Gastrocnemius medialis (tissue), 4 donors: ENCODE measurements at regions not wholly inside any gene's neighbourhood (a gene's known extent, or its start where the extent isn't known, plus 50 kb on each side); places are given as distances from the start of the nearest gene placed in this dataset.
A peak's percentile ranks its signal among the peaks of the same experiment; 100 is the strongest.

Experiments
- ATAC-seq, 2 donors: fragments of 150-250 bp; one replicate each; pipeline ENCODE4 v1.9.1; 2016
- DNase-seq, 2 donors: peaks; one replicate each; pipeline ENCODE4 v3.0.0-alpha.2; 2019
- H3K27ac ChIP-seq, 4 donors: fragments of 200-600 bp; sonication (generic); 1 replicate in 1 of 4; 2 replicates in 3 of 4; pipeline ENCODE4 v1.5.1; 2016 to 2018; ENCODE audit warnings: mild to moderate bottlenecking in 2 of 4, moderate library complexity in 1 of 4
- H3K27me3 ChIP-seq, 3 donors: fragments of 200-600 bp; sonication (generic) in 2 of 3; 1 replicate in 1 of 3; 2 replicates in 2 of 3; pipeline versions ENCODE4 v1.5.1 to v1.6.0; 2016 to 2019; ENCODE audit warnings: mild to moderate bottlenecking in 1 of 3, moderate library complexity in 1 of 3
- H3K36me3 ChIP-seq, 2 donors: fragments of 200-600 bp; sonication (generic) in 1 of 2; one replicate each; pipeline ENCODE4 v1.5.1; 2017 to 2018
- H3K4me1 ChIP-seq, 2 donors: fragments of 200-600 bp; sonication (generic) in 1 of 2; one replicate each; pipeline ENCODE4 v1.5.1; 2016 to 2017; ENCODE audit warnings: mild to moderate bottlenecking in 2 of 2
- H3K4me3 ChIP-seq, 4 donors: fragments of 200-600 bp; sonication (generic) in 3 of 4; 1 replicate in 1 of 4; 2 replicates in 3 of 4; pipeline ENCODE4 v1.5.1; 2016 to 2019; ENCODE audit warnings: mild to moderate bottlenecking in 2 of 4
- H3K9me3 ChIP-seq, 3 donors: fragments of 200-600 bp; sonication (generic) in 2 of 3; 1 replicate in 1 of 3; 2 replicates in 2 of 3; pipeline ENCODE4 v1.5.1; 2016 to 2019
- CTCF ChIP-seq, 5 experiments: fragments of 450-650 bp in 3 of 5; fragments of 200-600 bp in 2 of 5; sonication (generic) in 2 of 5; IDR thresholded peaks in 4 of 5; conservative IDR thresholded peaks in 1 of 5; 1 replicate in 4 of 5; 2 replicates in 1 of 5; pipeline ENCODE4 v1.5.1; 2016 to 2019; ENCODE audit warnings: antibody characterized with exemption in 5 of 5, mild to moderate bottlenecking in 3 of 5, moderate library complexity in 3 of 5
- POLR2A ChIP-seq, 2 donors: fragments of 450-650 bp; IDR thresholded peaks; one replicate each; pipeline ENCODE4 v1.6.1; 2017; ENCODE audit warnings: antibody characterized with exemption in 2 of 2, mild to moderate bottlenecking in 2 of 2, moderate library complexity in 2 of 2
- in situ Hi-C, 4 donors: fragments of 200-750 bp; cut with MboI; loops; one replicate each; pipeline versions ENCODE4 v1.15.0 to v1.8.0; 2017; ENCODE audit warnings: low sequenced_read_pairs in 4 of 4
- intact Hi-C: fragments of 100-400 bp; cut with DNase I; formaldehyde crosslinking; loops from one replicate; pipeline ENCODE4 v1.15.1; 2023; ENCODE audit warnings: low total_unique reads

- intact Hi-C loops (no loop called here), in situ Hi-C loops (no loop called here)
- peak; percentile 18 to 44 for DNase-seq
- peaks cover 17 to 31% of the 10 kb centered on the region in 2 donors for H3K4me1 ChIP-seq
- peak; percentile 54 to 70 for ATAC-seq
- no peaks in the 10 kb centered on the region for H3K27me3 ChIP-seq
- H3K36me3 ChIP-seq = no peaks in the 10 kb centered on the region
- no peak overlapping the region for H3K4me3 ChIP-seq
- H3K27ac ChIP-seq = peak overlapping the region; percentile 66 to 71 (median 70)
- TF ChIP-seq CTCF (IDR thresholded peaks at IDR 0.05 in 4 of 5, conservative IDR thresholded peaks at IDR 0.05 in 1 of 5) (no peak), POLR2A (IDR thresholded peaks at IDR 0.05) (no peak)
- H3K9me3 ChIP-seq = no peaks in the 10 kb centered on the region
Observed at GRCh38 chr3:30493911-30494311, 112.5 kb upstream of the TGFBR2 start.

GRCh38 chr3:30495172-30496065 lies 111.0 kb upstream of the TGFBR2 start:
- H3K36me3 ChIP-seq = no peaks in the 10 kb centered on the region
- no peak overlapping the region for H3K4me3 ChIP-seq
- intact Hi-C loops (no loop called here), in situ Hi-C loops (no loop called here)
- no peaks in the 10 kb centered on the region for H3K27me3 ChIP-seq
- H3K27ac ChIP-seq = peak overlapping the region; percentile 66 to 71 (median 70)
- DNase-seq (no peak), ATAC-seq (no peak)
- no peaks in the 10 kb centered on the region for H3K9me3 ChIP-seq
- peaks cover 17 to 36% of the 10 kb centered on the region in 2 donors for H3K4me1 ChIP-seq
- no peak for TF ChIP-seq CTCF (IDR thresholded peaks at IDR 0.05 in 4 of 5, conservative IDR thresholded peaks at IDR 0.05 in 1 of 5)
- no peak for TF ChIP-seq POLR2A (IDR thresholded peaks at IDR 0.05)

GRCh38 chr3:30496066-30496966 lies 110.1 kb upstream of the TGFBR2 start:
- TF ChIP-seq CTCF (IDR thresholded peaks at IDR 0.05 in 4 of 5, conservative IDR thresholded peaks at IDR 0.05 in 1 of 5) = no peak
- peak in 1 of 2 donors; percentile 21 for TF ChIP-seq POLR2A (IDR thresholded peaks at IDR 0.05)
- H3K4me1 ChIP-seq = peaks cover 17 to 36% of the 10 kb centered on the region in 2 donors
- H3K9me3 ChIP-seq = no peaks in the 10 kb centered on the region
- in situ Hi-C loops (no loop called here), intact Hi-C loops (no loop called here)
- no peaks in the 10 kb centered on the region for H3K27me3 ChIP-seq
- DNase-seq = peak; percentile 20 to 54
- H3K27ac ChIP-seq = peak overlapping the region; percentile 66 to 71 (median 70)
- H3K36me3 ChIP-seq = no peaks in the 10 kb centered on the region
- H3K4me3 ChIP-seq = no peak overlapping the region
- ATAC-seq = peak; percentile 66 to 77

- intact Hi-C loops = no loop called here
Observed at GRCh38 chr3:30498587-30498967, 107.8 kb upstream of the TGFBR2 start.

More at GRCh38 chr3:30498587-30498967, 107.8 kb upstream of the TGFBR2 start:
- Histone ChIP-seq H3K4me1 (peaks cover 17 to 36% of the 10 kb centered on the region in 2 donors), H3K4me3 (no peak overlapping the region), H3K36me3 (no peaks in the 10 kb centered on the region), H3K9me3 (no peaks in the 10 kb centered on the region), H3K27me3 (no peaks in the 10 kb centered on the region), H3K27ac (peak overlapping the region in 2 of 4 donors; percentile 18 to 69)
- in situ Hi-C loops = no loop called here
- ATAC-seq (no peak), DNase-seq (no peak)
- no peak for TF ChIP-seq POLR2A (IDR thresholded peaks at IDR 0.05)
- TF ChIP-seq CTCF (IDR thresholded peaks at IDR 0.05 in 4 of 5, conservative IDR thresholded peaks at IDR 0.05 in 1 of 5) = no peak
